ENCODE measurements at regions not wholly inside any gene's neighbourhood (a gene's known extent, or its start where the extent isn't known, plus 50 kb on each side); places are given as distances from the start of the nearest gene placed in this dataset.
"Not testable (repeated sequence)": the region's sequence is repeated elsewhere in the genome, so short reads cannot be mapped to it uniquely, and the experiment has no call there.

- not testable (repeated sequence) for TF ChIP-seq POLR2A, CTCF, POLR2AphosphoS5 (IDR thresholded peaks at IDR 0.05)
These were observed 357.7 kb downstream of the FAM170A start for GRCh38 chr5:119987077-119987476.
